ENCODE measurements at regions not wholly inside any gene's neighbourhood (a gene's known extent, or its start where the extent isn't known, plus 50 kb on each side); places are given as distances from the start of the nearest gene placed in this dataset.

DNA sequence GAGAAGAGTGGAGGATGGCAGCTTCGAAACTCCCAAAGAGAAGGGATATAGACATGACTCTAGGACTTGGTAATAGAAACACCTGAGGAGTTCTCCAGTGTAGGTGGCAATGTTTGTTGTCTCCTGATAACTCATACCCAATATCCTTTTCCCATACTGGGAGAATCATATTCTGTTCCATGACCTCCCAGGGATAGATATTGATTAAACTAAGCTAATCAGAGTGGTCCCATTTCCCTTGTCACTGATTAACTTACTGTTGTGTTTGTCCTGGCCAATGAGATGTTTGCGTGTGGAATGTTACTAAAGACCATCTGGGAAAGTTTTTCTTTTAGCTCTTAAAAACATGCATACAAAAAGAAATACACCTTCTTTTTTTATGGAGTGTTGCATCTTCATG, 85.6 kb downstream of the RPL22L1 start:
- no peak for DNase-seq (ENCODE audit: low read depth in 1 of 2, low spot score in 1 of 2)

DNA sequence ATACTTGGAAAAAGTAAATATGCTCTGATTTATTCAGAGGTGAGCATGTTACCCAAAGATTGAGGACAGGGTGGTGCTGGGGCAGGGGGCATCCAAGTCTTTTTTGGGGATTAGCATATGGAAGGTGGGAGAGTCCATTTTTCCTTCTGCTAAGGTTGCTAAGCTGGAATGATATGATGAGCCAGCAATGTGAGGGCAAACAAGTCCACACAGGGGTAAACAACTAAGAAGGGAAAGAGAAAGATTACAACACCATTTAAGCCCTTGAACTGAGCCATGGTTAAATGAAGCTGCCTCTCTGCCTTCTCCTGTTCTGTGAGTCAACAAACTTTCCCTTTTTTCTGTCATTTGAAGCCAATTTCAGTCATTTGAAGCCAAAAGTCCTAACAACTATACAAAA, 89.0 kb downstream of the RPL22L1 start:
- no peak for DNase-seq (ENCODE audit: low read depth in 1 of 2, low spot score in 1 of 2)

DNA sequence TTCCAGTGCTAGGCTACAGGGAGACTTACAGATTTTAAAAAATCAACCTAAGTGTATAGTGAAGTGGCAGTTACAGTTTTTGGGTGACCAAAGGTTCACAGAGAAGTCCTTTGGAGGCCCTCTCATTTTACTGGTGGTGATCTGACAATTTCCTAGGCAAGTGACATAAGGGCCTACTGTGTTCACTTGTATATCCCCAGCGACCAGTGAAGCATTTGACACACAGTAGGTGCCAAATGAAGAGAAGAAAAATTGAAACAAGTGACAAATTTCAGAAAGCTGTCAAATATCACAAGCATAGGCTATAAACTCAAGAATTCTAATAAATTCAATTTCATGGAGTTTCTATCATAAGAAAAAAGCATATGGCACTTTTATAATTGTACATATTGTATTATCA, 89.5 kb downstream of the RPL22L1 start:
- no peak for DNase-seq (ENCODE audit: low read depth in 1 of 2, low spot score in 1 of 2)

DNA sequence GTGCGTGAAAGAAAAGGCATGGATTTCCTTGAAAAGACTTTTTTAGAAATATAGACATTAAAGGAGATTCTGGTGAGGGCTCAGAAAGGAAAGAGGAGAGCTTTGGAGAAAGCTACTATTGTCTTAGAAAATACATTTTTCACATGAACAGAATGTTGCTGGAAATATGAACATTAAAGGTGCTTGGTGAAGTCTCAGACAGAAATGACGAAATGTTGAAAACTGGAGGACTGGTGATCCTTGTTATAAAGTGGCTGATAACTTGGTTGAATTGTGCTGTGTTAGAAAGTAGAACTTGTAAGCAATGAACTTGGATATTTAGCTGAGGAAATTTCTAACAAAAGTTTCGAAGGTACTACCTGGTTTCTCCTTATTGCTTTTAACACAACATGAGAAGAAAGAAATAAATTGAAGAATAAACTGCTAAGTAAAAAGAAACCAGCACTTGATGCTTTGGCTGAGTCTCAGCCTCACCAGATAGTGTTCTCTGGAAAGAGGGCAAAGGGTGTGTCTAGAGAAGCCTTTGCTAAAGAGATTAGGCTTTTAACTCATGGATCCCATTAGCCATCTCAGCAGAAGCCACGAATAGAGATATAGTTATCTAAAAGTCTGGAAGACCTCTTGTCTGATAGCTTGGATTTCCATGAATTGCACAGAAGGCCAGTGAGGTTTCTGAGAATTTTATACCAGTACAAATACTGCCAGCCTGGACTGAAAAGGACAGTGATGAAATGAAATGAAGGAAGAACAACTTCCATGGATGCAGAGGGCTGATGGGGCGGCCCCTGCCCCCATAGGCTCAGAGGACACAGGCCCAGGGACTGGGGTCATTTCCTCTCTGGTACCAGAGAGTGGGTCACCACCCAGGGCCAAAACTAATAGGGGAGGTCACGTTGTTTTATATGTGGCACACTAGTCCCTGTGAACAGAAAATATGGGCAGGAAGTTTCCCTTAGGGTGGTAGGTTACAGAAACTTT, 91.5 kb downstream of the RPL22L1 start:
- no peak for DNase-seq (ENCODE audit: low read depth in 1 of 2, low spot score in 1 of 2)

DNA sequence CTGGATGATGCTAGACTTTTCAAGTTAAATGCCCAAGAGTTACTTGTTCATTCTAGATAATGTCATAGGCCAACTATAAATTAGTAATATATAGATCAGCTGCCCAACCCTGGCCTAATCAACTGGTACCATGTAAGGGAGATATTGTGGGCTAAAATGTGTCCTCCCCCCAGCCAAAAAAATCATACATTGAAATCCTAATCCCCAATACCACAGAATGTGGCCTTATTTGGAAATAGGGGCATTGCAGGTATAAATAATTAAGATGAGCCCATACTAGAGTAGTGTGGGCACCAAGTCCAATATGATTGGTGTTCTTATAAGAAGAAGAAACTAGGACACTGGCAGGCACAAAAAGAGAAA, 92.5 kb downstream of the RPL22L1 start:
- no peak for DNase-seq (ENCODE audit: low read depth in 1 of 2, low spot score in 1 of 2)

DNA sequence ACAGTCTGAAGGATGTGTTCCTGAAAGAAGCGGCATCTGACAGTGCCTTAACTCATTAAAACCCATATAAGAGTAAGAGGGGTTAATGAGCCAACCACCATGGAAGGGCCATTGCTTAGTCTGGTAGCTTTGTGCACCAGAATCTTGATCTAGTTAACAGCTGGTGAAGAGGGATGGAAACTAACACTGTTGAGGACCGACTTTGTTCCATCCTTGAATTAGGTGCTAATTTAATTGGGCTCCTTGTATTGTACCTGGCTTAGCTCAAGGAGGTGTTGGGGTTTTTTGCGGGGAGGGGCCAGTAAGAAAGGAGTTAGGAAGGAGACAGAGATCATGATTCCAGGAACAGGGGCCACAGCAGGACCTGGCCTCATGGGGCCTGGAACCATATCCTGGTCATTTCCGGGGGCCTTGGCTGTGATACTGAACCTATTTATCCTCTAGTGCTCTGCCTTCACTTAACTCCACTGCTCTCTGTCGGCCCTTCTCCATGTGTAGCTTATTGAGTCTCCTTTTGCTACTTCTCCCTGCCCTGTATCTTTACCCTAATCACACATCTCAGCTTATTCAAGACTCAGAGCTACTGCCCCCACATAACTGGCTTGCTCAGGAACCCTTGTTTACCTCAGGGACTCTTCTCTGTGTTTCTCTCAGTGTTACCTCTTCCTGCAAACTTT, 93.0 kb downstream of the RPL22L1 start:
- no peak for DNase-seq (ENCODE audit: low read depth in 1 of 2, low spot score in 1 of 2)

DNA sequence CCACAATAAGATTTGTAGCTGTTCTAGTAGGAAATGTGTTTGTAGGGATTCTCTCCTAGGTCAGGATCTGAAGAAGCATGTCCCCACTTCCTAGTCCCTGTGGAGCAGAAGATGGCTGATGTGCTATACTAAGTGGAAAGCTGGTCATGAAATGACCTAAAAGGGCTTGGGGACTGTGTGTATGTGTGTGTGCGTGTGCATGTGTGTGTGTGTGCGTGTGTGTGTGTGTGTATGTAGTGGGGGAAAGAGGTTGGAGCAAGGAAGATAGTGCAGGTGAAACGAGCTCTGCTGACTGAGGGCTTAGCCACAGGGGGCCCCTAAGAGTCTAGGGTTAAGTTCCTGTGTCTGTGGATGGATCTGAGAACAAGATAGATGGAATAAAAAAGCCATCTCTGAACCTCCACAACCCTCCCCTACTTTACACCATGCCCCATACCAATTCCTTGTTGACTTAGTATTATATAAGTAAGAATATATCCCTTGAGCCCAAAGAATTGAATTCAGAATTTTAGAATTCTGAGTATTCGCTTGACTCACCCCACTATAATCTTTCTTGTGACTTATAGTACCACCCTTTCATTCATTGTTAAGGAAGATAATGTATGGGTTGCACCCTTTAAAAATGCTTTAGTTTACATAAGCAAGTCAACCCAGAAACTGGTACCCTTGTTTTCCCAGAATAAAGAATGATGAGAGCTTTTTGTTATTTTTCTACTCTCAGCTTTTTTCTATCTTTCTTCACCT, 96.1 kb downstream of the RPL22L1 start:
- DNase-seq (ENCODE audit: low read depth in 1 of 2, low spot score in 1 of 2), result no peak

DNA sequence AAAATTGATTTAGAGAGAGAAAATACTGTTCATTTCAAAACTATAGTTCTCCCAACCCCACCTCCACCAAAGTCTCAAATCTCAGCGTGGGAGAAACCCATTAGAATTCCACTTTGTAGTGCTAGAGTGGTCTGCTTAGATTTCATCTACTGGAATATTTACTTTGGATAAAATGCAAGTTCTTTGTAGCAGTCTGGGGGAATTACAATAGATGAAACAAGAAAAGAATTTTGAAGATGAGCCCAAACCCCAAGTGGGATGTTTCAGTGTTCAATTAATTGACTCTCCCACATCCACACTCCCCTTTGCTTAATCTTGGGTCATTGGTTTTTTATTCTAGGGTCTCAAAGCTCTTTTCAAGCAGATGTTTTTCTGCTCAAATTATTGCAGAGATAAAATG, 97.8 kb downstream of the RPL22L1 start:
- DNase-seq (ENCODE audit: low read depth in 1 of 2, low spot score in 1 of 2), result no peak

DNA sequence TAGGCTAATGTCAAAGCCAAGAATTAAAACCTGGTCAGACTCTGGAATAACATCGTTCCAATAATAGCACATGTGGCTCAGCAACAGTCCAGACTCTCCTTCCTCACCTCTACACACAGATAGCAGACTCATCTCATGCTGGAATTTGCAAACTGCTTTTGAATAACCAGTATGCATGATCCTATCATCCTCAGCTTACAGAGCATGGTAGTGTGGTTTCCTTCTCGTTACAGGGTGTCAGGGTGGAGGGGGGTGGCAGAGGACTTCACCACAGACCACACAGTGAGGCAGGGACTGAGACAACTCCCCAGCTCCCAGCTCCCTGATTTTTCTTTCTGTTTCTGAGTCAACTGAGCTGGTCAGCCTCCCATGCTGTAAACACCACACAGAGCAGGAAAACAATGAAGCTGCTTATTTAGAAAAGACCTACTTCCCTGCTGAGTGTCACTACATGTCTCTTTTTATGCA, 101.6 kb downstream of the RPL22L1 start:
- no peak for DNase-seq (ENCODE audit: low read depth in 1 of 2, low spot score in 1 of 2)

DNA sequence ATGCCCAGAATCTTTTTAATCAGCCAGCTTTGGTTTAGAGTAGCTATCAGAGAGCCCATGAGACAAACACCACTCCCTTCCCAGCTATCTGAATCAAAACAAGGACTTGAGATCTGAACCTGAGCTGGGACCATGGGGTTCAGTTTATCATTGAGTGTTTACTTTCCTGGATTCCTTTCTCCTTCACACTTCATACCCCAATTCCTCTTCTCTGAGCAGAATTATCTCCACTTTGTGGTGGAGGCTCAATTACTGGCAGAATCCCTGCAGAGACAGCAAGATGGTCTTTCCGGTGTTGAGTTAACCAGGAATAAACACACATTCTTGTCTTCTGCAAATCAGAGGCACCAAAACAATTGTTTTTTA, 102.4 kb downstream of the RPL22L1 start:
- DNase-seq (ENCODE audit: low read depth in 1 of 2, low spot score in 1 of 2), result no peak

DNA sequence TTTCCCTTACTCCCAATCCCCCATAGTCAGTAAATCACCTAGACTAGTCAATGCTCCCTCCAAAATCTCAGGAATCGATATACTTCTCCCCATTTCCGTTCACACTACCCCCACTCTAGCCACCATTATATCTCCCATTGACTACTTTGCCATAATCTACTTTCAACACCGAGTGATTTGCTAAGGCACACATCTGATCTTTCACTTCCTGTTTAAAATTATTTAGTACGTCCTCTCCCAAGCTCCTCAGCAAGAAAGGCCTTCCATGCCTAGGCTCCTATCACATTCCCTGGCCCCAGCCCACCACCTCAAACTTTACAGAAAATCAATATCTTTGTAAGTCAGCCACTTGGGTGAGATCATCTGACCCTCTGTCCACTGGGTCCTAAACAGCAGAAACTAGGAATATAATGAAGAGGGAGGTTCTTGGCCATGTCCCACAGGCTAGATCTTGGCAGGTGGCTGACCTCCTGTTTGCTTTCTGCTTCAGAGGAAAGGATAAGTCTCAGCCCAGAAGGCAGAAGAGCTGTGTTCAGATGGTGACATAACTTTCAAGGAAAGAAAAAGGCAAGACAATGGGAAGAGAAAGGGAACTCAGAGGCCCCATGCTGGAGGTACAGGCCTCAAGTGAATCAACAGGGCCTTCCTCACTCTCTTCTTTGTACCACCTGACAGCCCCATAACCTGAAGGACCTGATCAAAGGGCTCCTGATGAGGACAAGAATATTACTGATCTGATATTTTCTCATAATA, 103.0 kb downstream of the RPL22L1 start:
- DNase-seq (ENCODE audit: low read depth in 1 of 2, low spot score in 1 of 2), result no peak

DNA sequence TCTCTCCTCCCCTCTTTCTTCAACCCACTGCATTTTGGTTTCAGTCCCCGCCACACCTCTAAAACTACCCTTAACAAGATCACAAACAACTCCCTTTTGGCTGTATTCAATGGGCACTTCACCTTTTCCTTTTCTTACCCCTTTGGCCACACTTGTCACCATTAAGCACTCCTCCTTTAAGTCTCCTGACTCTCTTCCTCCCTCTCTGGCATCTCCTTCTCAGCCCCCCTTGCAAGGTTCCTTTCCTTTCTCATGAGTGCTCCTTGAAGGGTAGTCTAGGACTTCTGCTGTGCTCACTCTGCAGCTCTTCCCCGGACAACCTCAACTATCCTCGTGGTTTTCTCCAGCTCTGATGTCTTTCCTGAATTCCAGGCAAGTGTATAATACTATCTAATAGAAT, 103.7 kb downstream of the RPL22L1 start:
- no peak for DNase-seq (ENCODE audit: low read depth in 1 of 2, low spot score in 1 of 2)

DNA sequence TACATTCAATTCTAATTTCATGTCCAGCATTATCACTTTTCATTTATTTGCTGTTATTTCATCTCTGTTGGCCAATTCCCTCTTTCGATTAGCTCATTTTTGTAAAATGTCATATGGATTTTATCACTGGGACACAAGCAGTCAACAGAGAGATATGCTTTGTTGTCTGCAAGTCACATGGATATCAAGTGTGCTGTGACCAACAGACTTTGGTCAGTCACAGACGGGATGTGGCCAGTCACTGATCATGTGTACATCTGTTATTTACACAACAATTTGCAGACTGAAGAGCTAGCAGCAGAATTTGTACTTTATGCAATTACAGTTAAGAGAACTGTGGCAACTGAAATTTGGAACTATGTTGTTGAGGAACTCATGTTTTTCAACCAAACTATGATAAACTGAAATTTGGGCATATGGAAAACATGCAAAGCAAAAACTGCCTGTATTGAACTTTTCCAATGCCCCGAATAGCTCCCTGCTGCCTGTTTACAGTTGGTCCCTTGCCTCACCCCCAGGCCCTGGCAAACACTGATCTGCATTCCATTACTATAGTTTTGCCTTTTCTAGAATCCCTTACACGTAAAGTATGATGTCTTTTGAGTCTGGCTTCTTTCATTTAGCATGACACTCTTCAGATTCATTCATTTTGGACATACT, 104.4 kb downstream of the RPL22L1 start:
- DNase-seq (ENCODE audit: low read depth in 1 of 2, low spot score in 1 of 2), result no peak

DNA sequence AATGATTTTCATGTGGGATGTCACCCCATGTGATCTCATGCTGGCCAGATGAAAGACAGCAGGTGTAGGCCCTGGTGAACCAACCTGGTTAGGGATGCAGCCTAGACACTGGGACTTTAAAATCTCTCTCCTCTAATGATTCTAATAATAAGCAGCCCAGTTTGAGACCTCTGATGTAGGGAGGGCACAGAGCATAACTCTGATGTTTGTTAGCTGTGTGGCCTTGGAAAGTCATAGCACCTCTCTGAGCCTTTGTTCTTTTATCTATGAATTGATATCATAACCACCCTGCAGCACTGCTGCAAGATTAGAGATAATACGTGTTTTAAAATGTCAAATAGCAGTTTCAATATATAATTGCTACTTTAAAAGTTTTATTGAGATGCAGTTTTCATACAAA, 106.0 kb downstream of the RPL22L1 start:
- no peak for DNase-seq (ENCODE audit: low read depth in 1 of 2, low spot score in 1 of 2)

DNA sequence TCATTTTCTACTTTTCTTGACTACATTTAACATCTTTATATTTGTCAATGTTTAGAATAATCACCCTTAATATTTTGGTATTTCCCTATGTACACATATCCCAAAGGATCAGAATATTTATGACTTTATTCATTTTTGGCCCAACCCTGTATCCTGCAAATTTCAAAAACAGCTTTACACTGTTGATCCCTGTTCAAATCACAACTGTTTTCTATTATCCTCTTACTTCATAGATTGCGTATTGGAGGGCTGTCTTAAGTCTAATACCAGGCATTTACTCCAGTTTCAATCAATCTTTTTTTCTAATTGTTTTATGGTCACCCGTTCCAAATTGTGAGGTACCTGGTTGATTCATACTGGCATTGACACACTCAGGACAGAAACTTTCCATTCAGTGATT, 107.9 kb downstream of the RPL22L1 start:
- no peak for DNase-seq (ENCODE audit: low read depth in 1 of 2, low spot score in 1 of 2)

DNA sequence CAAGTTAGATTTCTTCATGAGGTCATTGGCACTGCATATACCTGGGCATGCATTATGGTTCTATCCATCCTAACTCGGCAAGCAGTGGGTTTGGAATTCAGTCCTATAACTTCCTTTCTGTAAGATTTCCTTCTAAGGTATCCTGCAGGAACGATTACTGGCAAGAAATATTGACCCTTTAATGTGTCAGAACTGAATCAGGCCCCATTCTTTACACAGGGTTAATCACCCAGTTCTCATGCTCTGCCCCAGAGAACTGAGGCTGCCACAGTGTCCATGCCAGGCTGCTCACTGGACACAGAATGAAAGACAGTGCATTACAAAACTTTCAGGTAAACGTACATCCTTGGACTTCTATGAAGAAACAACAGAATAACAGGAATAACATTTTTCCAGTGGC, 108.9 kb downstream of the RPL22L1 start:
- DNase-seq (ENCODE audit: low read depth in 1 of 2, low spot score in 1 of 2), result no peak

DNA sequence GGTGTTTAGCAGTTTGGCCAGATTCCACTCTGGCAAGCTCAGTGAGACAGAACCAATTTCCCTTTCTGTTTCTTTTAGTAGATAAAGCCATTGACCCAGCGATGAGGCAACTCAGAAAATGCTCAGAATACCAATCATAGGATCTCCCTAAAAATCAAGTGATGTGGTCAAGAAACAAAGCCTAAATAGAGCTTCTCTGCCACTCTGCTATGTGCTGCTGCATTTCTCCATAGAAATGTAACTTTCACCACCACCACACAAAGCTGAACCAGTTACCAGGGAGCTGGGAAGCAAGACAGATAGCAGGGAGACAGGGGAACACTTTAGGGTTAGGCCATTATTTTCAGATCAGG, 109.8 kb downstream of the RPL22L1 start:
- DNase-seq (ENCODE audit: low read depth in 1 of 2, low spot score in 1 of 2), result no peak

DNA sequence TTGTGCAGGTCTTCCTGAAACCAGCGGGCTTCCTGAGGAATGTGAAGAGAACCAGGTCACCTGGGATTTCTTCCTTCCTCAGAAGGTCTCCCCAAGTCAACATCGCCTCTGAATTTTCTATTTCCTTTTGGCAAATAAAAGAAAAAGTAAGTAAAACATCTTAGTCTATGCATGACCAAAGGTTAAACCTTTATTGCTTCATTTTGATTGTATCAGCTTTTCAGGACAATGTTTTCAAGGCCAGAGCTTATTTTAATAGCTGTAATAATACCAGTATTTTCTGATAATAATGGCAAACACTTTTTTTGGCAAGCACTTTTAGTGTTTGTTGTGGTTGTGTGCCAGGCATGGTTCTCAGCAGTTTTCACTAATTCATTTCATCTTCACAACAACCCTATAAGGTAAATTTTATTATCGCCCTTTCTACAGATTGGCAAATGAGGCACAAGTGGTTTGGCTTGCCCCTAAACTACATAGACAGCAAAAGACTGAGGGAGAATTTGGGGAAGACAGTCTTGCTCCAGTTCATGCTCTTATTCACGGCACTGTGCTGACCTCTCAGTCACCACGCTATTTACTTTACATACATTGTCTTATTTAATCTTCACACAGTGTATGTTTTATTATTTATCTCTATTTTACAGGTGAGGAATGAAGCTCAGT, 110.4 kb downstream of the RPL22L1 start:
- no peak for DNase-seq (ENCODE audit: low read depth in 1 of 2, low spot score in 1 of 2)

DNA sequence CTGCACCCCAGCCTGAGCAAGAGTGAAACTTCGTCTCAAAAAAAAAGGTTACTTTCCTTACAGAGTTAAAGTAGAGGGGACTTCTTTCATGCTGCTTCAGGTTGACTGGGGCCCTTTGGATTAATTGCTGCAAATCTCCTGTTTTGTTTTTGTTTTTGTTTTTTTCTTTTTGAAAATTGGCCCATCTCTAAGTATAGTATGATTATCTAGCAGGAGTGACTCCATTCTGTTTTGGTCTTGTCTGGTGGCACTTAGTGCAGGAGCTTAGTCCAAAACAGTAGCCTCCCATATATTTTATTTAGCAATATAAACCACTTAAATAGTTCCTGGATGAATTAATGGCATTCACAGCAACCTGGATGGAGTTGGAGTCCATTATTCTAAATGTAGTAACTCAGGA, 113.0 kb downstream of the RPL22L1 start:
- no peak for DNase-seq (ENCODE audit: low read depth in 1 of 2, low spot score in 1 of 2)

DNA sequence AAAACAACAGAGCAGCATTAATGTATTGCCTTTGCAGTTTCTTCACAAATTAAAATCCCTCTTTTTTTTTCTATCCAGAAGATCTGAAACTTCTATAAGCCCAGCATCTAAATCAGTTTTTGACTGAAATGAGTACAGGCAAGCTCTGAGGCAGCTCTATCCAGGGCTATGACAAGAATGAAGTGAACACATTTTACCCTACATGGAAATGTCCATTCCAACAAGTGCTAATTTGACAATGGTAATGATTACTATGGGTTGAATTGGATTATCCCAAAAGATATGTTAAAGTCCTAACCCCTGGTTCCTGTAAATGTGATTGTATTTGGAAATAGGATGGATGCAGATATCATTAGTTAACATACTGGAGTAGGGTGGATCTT, 115.7 kb downstream of the RPL22L1 start:
- DNase-seq (ENCODE audit: low read depth in 1 of 2, low spot score in 1 of 2), result no peak

Data from activated T-helper 1 cell treated with anti-CD3 and anti-CD28 coated beads, Interleukin-2, amount 50 U/mL, for 16 hours (primary cell).